H1 (cell line): ENCODE measurements at regions not wholly inside any gene's neighbourhood (a gene's known extent, or its start where the extent isn't known, plus 50 kb on each side); places are given as distances from the start of the nearest gene placed in this dataset.

Experiments
- CTCF ChIA-PET: fragments of 300-600 bp; sonication (Branson Sonifier 250); formaldehyde crosslinking; loops from one replicate; lab custom pipeline; 2021; ENCODE audit not compliant: partially characterized antibody; lab: Charles Lee
- POLR2A ChIA-PET: fragments of 300-600 bp; sonication (Branson Sonifier 250); formaldehyde crosslinking; loops from one replicate; lab custom pipeline; 2021; ENCODE audit warnings: inconsistent platforms; ENCODE audit not compliant: partially characterized antibody; lab: Charles Lee
- DNase-seq, 2 experiments: peaks; one replicate each; pipeline versions ENCODE4 v3.0.0 to v3.0.0-alpha.2; 2010 to 2022; ENCODE audit warnings: low spot score in 2 of 2, low read depth in 1 of 2, mixed read lengths in 1 of 2
- FAIRE-seq: peaks from 2 replicates; lab custom pipeline; 2011; peaks lifted over from hg19 to GRCh38; lab: Jason Lieb, UNC
- H2AFZ ChIP-seq: 2 replicates; pipeline ENCODE4 v1.8.1; 2012; ENCODE audit warnings: low read length, inconsistent platforms
- H2AK5ac ChIP-seq: 2 replicates; pipeline ENCODE4 v1.6.1; 2013; ENCODE audit warnings: low read depth, low read length
- H2BK120ac ChIP-seq: replicated peaks from 2 replicates; pipeline ENCODE3; 2013; ENCODE audit warnings: low read depth, low read length, inconsistent platforms
- H2BK12ac ChIP-seq: 2 replicates; pipeline ENCODE4 v1.6.1; 2013; ENCODE audit warnings: low read depth, low read length
- H2BK15ac ChIP-seq: 2 replicates; pipeline ENCODE4 v1.6.1; 2013; ENCODE audit warnings: low read length
- H2BK20ac ChIP-seq: 2 replicates; pipeline ENCODE4 v1.6.1; 2013; ENCODE audit warnings: low read length
- H2BK5ac ChIP-seq: 2 replicates; pipeline ENCODE4 v1.6.1; 2013; ENCODE audit warnings: low read depth, low read length
- H3K14ac ChIP-seq: 2 replicates; pipeline ENCODE4 v1.6.1; 2013; ENCODE audit warnings: inconsistent platforms; ENCODE audit not compliant: insufficient read length
- H3K18ac ChIP-seq: 2 replicates; pipeline ENCODE4 v1.6.1; 2013; ENCODE audit warnings: low read length; ENCODE audit errors: extremely low read depth
- H3K23ac ChIP-seq: 2 replicates; pipeline ENCODE4 v1.6.1; 2013; ENCODE audit warnings: inconsistent platforms; ENCODE audit not compliant: insufficient read length
- H3K23me2 ChIP-seq: 2 replicates; pipeline ENCODE4 v1.6.1; 2013; ENCODE audit warnings: low read depth, low read length
- H3K27ac ChIP-seq: 2 replicates; pipeline ENCODE4 v1.6.1; 2011; ENCODE audit warnings: low read depth, low read length, inconsistent platforms
- H3K27me3 ChIP-seq, 4 experiments: replicated peaks in 1 of 4; 1 replicate in 1 of 4; 2 replicates in 3 of 4; pipeline versions ENCODE4 v1.6.1 to v1.8.1; 2011 to 2013; ENCODE audit warnings: low read length in 3 of 4, mild to moderate bottlenecking in 3 of 4, inconsistent platforms in 2 of 4, mixed read lengths in 2 of 4, moderate library complexity in 1 of 4; ENCODE audit not compliant: control insufficient read depth in 3 of 4, insufficient read depth in 3 of 4; ENCODE audit errors: extremely low read depth in 1 of 4
- H3K36me3 ChIP-seq, 4 experiments: 2 replicates each; pipeline versions ENCODE4 v1.6.1 to v1.8.1; 2011 to 2013; ENCODE audit warnings: mild to moderate bottlenecking in 4 of 4, low read length in 3 of 4, moderate library complexity in 2 of 4, control low read depth in 1 of 4, inconsistent platforms in 1 of 4; ENCODE audit not compliant: insufficient read depth in 4 of 4, control insufficient read depth in 2 of 4
- H3K4ac ChIP-seq: replicated peaks from 2 replicates; pipeline ENCODE3; 2013; ENCODE audit warnings: low read length, low read depth, mixed read lengths, inconsistent platforms; ENCODE audit not compliant: insufficient read length
- H3K4me1 ChIP-seq, 4 experiments: replicated peaks in 1 of 4; 1 replicate in 1 of 4; 2 replicates in 3 of 4; pipeline versions ENCODE4 v1.6.1 to v1.8.1; 2011 to 2013; ENCODE audit warnings: low read length in 3 of 4, inconsistent platforms in 2 of 4, mixed read lengths in 1 of 4; ENCODE audit not compliant: insufficient read depth in 4 of 4, control insufficient read depth in 3 of 4
- H3K4me2 ChIP-seq, 2 experiments: 2 replicates each; pipeline versions ENCODE4 v1.6.1 to v1.8.1; 2011 to 2013; ENCODE audit warnings: low read depth in 2 of 2, low read length in 2 of 2, control low read depth in 1 of 2, inconsistent platforms in 1 of 2, mild to moderate bottlenecking in 1 of 2; ENCODE audit not compliant: insufficient read depth in 1 of 2
- H3K4me3 ChIP-seq, 4 experiments: fragments of 200-600, 300-600 bp in 1 of 4; sonication (generic), shearing (Covaris generic), sonication (Bioruptor Twin) in 1 of 4; 2 replicates each; pipeline versions ENCODE4 v1.5.1 to v1.8.1; 2011 to 2016; ENCODE audit warnings: low read length in 4 of 4, low read depth in 3 of 4, control low read depth in 2 of 4, inconsistent platforms in 2 of 4, mild to moderate bottlenecking in 2 of 4, mixed read lengths in 1 of 4, moderate library complexity in 1 of 4; ENCODE audit not compliant: insufficient read depth in 2 of 4; ENCODE audit errors: extremely low read depth in 1 of 4
- H3K56ac ChIP-seq: replicated peaks from 2 replicates; pipeline ENCODE3; 2013; ENCODE audit warnings: low read depth, mild to moderate bottlenecking, mixed read lengths, low read length, inconsistent platforms; ENCODE audit not compliant: insufficient read length
- H3K79me1 ChIP-seq: 2 replicates; pipeline ENCODE4 v1.6.1; 2013; ENCODE audit warnings: low read depth, low read length, control low read depth
- H3K79me2 ChIP-seq, 2 experiments: 2 replicates each; pipeline versions ENCODE4 v1.6.1 to v1.8.1; 2012 to 2013; ENCODE audit warnings: low read length in 2 of 2, mild to moderate bottlenecking in 2 of 2, inconsistent platforms in 1 of 2; ENCODE audit not compliant: insufficient read depth in 2 of 2, control insufficient read depth in 1 of 2
- H3K9ac ChIP-seq, 4 experiments: replicated peaks in 1 of 4; 1 replicate in 1 of 4; 2 replicates in 3 of 4; pipeline versions ENCODE4 v1.6.1 to v1.8.1; 2011 to 2013; ENCODE audit warnings: low read depth in 3 of 4, low read length in 3 of 4, control low read depth in 2 of 4, mild to moderate bottlenecking in 2 of 4, moderate library complexity in 2 of 4, inconsistent platforms in 1 of 4; ENCODE audit errors: extremely low read depth in 1 of 4
- H3K9me3 ChIP-seq, 2 experiments: 2 replicates each; pipeline versions ENCODE4 v1.6.1 to v1.8.1; 2012 to 2013; ENCODE audit warnings: mild to moderate bottlenecking in 2 of 2, moderate library complexity in 2 of 2, control low read depth in 1 of 2, inconsistent platforms in 1 of 2, low read depth in 1 of 2, low read length in 1 of 2, mixed read lengths in 1 of 2; ENCODE audit not compliant: insufficient read depth in 2 of 2
- H4K20me1 ChIP-seq, 2 experiments: replicated peaks in 1 of 2; 2 replicates each; pipeline versions ENCODE3 to v1.8.1; 2011 to 2013; ENCODE audit warnings: inconsistent platforms in 2 of 2, low read length in 2 of 2, mild to moderate bottlenecking in 1 of 2; ENCODE audit not compliant: insufficient read depth in 2 of 2, control insufficient read depth in 1 of 2
- H4K5ac ChIP-seq: 2 replicates; pipeline ENCODE4 v1.6.1; 2013; ENCODE audit warnings: low read length, low read depth, mixed read lengths, inconsistent platforms; ENCODE audit not compliant: insufficient read length
- H4K8ac ChIP-seq: 2 replicates; pipeline ENCODE4 v1.8.0; 2013; ENCODE audit warnings: mild to moderate bottlenecking, moderate library complexity, low read length, inconsistent platforms; ENCODE audit not compliant: insufficient read depth; ENCODE audit errors: extremely low read depth
- H4K91ac ChIP-seq: replicated peaks from 2 replicates; pipeline ENCODE3; 2013; ENCODE audit warnings: low read length, mixed read lengths, inconsistent platforms; ENCODE audit not compliant: insufficient read length
- ATF2 ChIP-seq: IDR thresholded peaks from 2 replicates; pipeline ENCODE4 v1.6.1; 2012; ENCODE audit warnings: low read length, inconsistent platforms
- CHD2 ChIP-seq: IDR thresholded peaks from 2 replicates; pipeline ENCODE4 v1.6.1; 2012; ENCODE audit warnings: low read length, improper control_type of control experiment
- WGBS, 2 experiments: shearing (Covaris generic) in 1 of 2; methylation state at CpG; one replicate each; pipeline versions ENCODE4 v1.1.6 to v1.1.7; 2013 to 2015; ENCODE audit warnings: low lambda C conversion rate in 2 of 2, mixed read lengths in 2 of 2, inconsistent platforms in 1 of 2, low coverage in 1 of 2, missing lambda C conversion rate in 1 of 2; ENCODE audit not compliant: insufficient replicate concordance in 2 of 2, insufficient coverage in 1 of 2, insufficient read length in 1 of 2; ENCODE audit errors: extremely low coverage in 1 of 2, missing lambda C conversion rate in 1 of 2; 5-methylcytosine and 5-hydroxymethylcytosine counted together

GRCh38 chr4:183388777-183389176, 55.7 kb upstream of the CDKN2AIP start:
- DNase-seq (no peak), FAIRE-seq (no peak)
- no peaks in the 10 kb centered on the region for H3K79me1 ChIP-seq
- H3K14ac ChIP-seq, result no peak overlapping the region
- no peak overlapping the region for H2BK5ac ChIP-seq
- no peaks in the 10 kb centered on the region for H3K79me2 ChIP-seq
- H4K5ac ChIP-seq, result no peak overlapping the region
- no peak overlapping the region for H3K27ac ChIP-seq
- no peak overlapping the region for H2AK5ac ChIP-seq
- H3K27me3 ChIP-seq, result no peaks in the 10 kb centered on the region
- H2AFZ ChIP-seq, result no peak overlapping the region
- H3K18ac ChIP-seq, result no peak overlapping the region
- H3K23me2 ChIP-seq, result no peaks in the 10 kb centered on the region
- no peak overlapping the region for H3K9ac ChIP-seq
- H2BK12ac ChIP-seq, result no peak overlapping the region
- no peak overlapping the region for H4K8ac ChIP-seq
- H4K20me1 ChIP-seq, result no peaks in the 10 kb centered on the region
- no peak overlapping the region for H2BK15ac ChIP-seq
- CTCF ChIA-PET, result interaction anchor here (1.1 to 2.6 kb wide), 3 partner anchors 10 to 212 kb away, joined by 3 to 7 read pairs (median 6); no protein-coding TSS in a partner anchor
- no peak overlapping the region for H4K91ac ChIP-seq
- no peaks in the 10 kb centered on the region for H3K36me3 ChIP-seq
- H3K23ac ChIP-seq, result no peak overlapping the region
- no peak overlapping the region for H2BK20ac ChIP-seq
- H3K4me3 ChIP-seq, result no peak overlapping the region
- H3K9me3 ChIP-seq, result no peaks in the 10 kb centered on the region; a peak in 1 of 4 replicates
- no peak overlapping the region for H3K4ac ChIP-seq
- peaks cover 0 to 3% (median 0%) of the 10 kb centered on the region in 4 experiments; a peak in 2 of 7 replicates for H3K4me1 ChIP-seq
- TF ChIP-seq ATF2 (no peak), CHD2 (no peak)
- H2BK120ac ChIP-seq, result no peak overlapping the region
- 84% methylated on average over 6 of the region's 6 CpGs; no CpG with 5 or more reads in 1 of the 2 experiments for WGBS, 2 experiments
- H3K56ac ChIP-seq, result no peak overlapping the region
- H3K4me2 ChIP-seq, result no peak overlapping the region
- POLR2A ChIA-PET, result no interaction called here
